ENCODE measurements at regions not wholly inside any gene's neighbourhood (a gene's known extent, or its start where the extent isn't known, plus 50 kb on each side); places are given as distances from the start of the nearest gene placed in this dataset.

- intact Hi-C loops (cut with DNase I) = no loop called here
- DNase-seq = no peak
These were observed 74.3 kb upstream of the MLN start for GRCh38 chr6:33877982-33878535.

- intact Hi-C loops (cut with DNase I) = no loop called here
- DNase-seq = no peak
These were observed 71.9 kb upstream of the MLN start for GRCh38 chr6:33875696-33876095.

- DNase-seq = no peak
These were observed 71.4 kb upstream of the MLN start for GRCh38 chr6:33875141-33875581.

DNA sequence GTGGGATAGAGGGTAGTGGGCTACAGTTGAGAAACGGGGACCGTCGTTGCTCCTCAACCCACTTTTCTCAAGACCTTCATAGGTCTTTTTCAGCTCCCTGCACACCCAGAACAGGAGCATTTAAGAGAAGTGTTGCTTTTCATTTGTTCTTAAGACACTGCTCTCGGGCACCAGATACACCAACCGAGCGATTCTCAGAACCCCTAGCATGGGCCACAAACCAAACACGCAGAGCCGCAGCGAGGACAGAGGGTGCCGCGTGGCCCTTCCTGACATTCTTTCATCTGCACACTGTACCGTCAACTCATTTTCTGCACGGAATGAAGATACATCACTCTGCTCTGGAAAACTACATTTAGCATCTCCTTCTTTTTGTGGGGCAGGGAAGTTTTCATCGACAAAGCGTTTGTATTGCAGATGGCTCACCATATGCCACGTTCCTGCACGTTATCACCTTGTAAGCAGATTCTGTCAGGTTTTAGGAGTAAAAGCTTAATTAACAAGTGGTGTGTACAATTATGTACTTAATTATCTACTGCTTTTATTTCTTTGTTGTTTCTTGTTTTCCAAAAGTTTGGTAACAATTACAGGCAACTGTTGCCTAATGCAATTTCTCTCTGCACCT lies 70.4 kb upstream of the MLN start:
- intact Hi-C loops (cut with DNase I) = no loop called here

More at GRCh38 chr6:33875141-33875581, 71.4 kb upstream of the MLN start:
- intact Hi-C loops (cut with DNase I) = no loop called here

DNA sequence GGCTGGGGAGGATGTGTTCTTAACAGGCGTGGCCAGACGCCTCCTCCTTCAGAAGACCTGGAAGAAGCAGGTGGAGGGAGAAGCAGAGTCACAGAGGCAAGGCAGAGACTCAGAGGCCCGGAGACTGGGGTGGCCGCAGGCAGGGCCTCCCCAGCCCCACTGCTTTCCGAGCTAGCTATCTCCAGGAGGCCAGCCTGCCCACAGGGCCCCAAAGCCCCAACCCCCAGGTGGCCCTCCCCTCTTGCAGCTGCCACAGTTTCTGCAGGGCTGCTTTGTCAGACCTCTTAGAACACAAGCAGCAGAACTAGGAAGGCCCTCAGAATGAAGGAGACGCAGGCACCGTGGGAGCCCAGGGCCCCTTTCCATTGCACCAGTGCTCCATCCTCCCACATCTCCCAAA lies 69.0 kb upstream of the MLN start:
- DNase-seq = no peak
- intact Hi-C loops (cut with DNase I) = no loop called here

More for the DNA sequence above, 70.4 kb upstream of the MLN start:
- no peak for DNase-seq

DNA sequence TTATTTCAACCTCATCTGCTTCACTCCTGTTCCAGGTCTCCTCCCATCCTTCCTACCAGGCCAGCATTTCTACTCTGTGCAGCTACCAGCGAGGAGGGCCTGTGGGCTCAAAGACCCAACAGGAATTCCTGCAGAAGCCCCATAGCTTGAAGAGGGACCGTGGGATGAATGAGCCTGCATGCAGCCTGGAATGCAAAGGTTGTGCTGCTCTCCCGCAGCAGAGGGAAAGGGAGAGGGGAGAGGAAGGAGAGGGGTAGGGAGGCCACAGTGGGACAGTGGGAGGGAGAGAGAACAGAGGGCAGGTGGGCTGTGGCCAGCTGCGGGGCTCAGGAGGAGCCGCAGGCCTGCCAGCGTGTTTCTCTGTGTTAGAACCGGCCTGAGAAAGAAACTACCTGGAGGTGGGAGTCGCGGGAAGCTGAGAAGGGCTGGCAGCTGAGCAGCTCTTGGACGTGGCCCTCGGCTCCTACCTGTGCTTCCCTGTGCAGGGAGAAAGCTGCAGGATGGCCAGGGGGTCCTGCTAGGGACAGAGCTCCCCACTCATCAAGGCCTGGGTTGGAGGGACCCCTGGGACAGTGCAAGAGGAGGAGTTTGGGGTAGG lies 66.1 kb upstream of the MLN start:
- no peak for DNase-seq
- intact Hi-C loops (cut with DNase I) = no loop called here

GRCh38 chr6:33869121-33869520 lies 65.3 kb upstream of the MLN start:
- no peak for DNase-seq
- intact Hi-C loops (cut with DNase I) = no loop called here

DNA sequence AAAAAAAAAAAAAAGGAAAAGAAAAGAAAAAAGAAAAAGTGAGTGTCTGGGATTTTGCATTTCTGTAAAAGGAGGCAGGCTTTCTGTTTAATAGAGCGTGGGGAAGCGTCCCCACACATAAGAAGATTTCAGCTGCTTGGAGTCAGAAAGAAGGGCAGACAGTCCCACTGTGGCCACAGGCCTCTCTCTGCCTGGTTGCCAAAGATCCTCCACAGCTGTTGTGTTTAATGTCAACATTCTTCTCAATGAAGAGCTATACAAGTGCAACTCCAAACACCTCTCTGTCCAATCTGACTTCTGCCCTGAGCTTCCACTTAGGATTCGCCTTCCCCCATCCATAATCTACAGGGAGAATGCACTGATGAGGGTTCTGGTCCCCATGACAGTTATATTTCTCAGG lies 64.3 kb upstream of the MLN start:
- intact Hi-C loops (cut with DNase I) = no loop called here
- DNase-seq = no peak

DNA sequence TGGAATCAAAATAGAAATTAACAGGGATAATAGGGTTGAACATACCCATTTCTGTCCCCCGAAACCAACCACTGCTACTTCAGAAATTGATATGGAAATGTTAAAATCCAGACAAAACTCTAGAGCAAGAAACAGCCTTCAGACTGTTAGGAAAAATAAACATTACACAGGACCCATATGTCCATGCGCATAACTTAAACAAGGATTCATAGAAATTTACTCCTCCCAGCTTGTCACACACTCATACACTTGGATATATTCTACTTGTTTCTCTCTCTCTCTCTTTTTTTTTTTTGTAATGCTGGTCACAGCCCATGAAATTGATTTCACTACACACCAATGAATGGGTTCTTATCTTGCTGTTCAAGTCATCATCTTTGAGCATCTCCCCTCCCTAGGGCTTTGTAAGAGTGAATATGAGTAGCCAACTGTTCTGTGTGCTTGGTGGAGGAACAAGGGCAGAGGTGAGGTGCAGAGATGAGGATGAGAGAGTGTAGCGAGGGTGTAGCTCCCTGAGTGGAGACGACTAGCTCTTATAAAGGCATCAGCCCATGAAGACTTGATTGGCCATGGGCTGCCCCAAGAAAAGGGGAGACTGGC lies 61.8 kb upstream of the MLN start:
- intact Hi-C loops (cut with DNase I) = no loop called here
- DNase-seq = no peak

- peak in 5 of 42 donors; percentile 1 to 38 (median 17) for DNase-seq
- intact Hi-C loops (cut with DNase I) = no loop called here
These were observed 60.1 kb upstream of the MLN start for GRCh38 chr6:33863723-33864440.

DNA sequence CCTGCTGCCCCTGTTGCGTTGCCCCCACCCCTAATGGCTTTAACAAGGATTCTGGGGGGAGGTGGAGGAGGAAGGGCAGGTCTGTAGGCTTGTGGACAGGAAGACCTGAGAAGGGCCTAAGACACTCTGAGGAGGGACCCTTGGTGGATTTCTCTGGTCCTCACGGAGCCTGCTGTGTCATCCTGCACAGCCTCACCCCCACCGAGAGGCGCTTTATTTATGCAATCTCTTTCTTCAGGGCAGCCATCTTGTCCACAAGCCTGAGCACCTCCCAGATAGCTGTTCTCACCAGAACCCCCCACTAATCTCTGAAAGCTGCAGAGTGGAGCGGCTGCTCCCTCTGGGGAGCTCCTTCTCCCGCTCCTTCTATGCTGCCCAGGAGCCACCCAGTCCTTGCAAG lies 59.3 kb upstream of the MLN start:
- no peak for DNase-seq
- intact Hi-C loops (cut with DNase I) = no loop called here

DNA sequence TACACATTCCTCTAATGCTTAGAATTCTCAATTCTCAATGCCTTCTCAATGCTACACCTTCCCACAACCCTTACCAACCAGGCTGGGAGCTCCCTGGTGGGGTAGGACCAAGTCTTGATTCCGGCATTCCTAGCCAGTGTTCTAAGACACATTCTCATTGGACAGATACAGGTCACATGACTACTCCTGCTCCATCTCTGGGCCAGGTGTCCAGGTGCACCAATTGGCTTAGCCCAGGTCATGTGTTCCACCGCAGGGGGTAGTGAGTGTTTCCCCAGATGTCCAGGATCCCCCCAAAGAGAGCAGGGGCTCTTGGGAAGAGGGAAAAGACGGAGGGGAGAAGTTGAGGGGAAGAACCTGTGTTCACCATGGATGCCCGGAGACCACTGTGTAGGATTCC lies 58.7 kb upstream of the MLN start:
- intact Hi-C loops (cut with DNase I) = no loop called here
- DNase-seq = no peak

DNA sequence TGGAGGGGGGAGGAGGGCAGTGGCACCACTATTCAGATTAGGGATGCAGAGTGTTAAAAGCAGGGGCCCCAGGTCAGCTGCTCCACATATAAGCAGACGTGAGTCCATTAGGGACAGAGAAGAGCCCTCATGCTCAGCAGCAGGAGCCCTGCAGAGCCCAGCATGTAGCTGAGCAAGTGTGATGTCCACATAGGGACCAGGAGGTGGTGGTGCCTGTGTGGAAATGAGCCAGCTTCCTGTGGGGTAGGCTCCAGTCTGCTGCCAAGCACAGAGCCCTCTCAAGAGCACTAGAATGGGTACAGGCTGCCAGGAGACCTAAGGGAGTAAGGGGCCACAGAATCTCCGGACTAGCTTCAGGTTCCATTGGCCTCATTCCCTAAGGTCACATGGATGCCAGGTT lies 57.9 kb upstream of the MLN start:
- intact Hi-C loops (cut with DNase I) = no loop called here
- DNase-seq = no peak

DNA sequence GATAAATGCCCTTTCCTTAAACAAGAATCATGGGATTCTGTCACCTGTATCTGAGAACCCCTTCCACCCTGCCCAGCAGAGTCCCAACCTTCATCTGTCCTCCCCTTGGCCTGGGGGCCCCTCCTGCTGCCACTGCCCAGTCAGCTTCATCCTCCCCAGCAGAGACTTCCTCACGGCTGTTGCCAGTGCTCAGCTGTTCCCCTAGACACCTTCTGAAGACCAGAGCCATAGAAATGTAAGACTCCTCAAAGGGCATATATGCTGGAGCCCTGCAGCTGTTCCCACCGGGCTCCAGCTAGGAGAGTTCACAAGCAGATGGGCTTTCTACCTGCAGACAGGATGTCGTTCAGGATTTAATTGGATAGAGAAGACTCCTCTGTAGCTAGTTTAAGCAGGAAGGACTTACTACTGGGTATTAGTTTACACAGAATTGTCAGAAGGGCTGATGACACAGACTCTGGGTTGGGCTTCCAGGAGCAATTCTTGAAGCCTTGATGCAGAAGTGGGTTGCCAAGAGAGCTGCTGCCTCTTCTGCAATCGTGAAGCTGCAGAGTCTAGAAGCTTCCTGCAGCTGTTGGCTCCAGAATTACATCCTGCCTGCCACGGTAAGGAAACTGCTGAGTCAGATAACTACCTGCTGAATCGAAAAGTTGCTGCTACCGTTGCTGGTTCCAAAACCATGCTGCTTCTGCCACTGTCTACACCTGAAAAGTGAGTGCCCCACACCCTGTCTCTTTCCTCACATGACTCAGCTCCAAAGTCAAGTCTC lies 57.1 kb upstream of the MLN start:
- intact Hi-C loops (cut with DNase I) = no loop called here
- DNase-seq = peak in 26 of 42 donors; percentile 8 to 67 (median 31)

- no peak for DNase-seq
- intact Hi-C loops (cut with DNase I) = no loop called here
These were observed 56.2 kb upstream of the MLN start for GRCh38 chr6:33860006-33860405.

GRCh38 chr6:33858804-33859505 lies 55.2 kb upstream of the MLN start:
- intact Hi-C loops (cut with DNase I) = no loop called here
- no peak for DNase-seq

GRCh38 chr6:33857932-33858475 lies 54.2 kb upstream of the MLN start:
- no peak for DNase-seq
- intact Hi-C loops (cut with DNase I) = no loop called here
